Activated T-cell treated with anti-CD3 and anti-CD28 coated beads, Interleukin-2, amount 50 U/mL, for 48 hours (primary cell): ENCODE measurements at regions not wholly inside any gene's neighbourhood (a gene's known extent, or its start where the extent isn't known, plus 50 kb on each side); places are given as distances from the start of the nearest gene placed in this dataset.

Experiments used
- DNase-seq, 2 experiments: peaks; one replicate each; pipeline ENCODE4 v3.0.0-alpha.2; 2020

- DNase-seq, result no peak
These were observed 1632.0 kb downstream of the UQCRFS1 start for GRCh38 chr19:27580906-27581305.
